Activated naive CD4-positive, alpha-beta T cell treated with anti-CD3 and anti-CD28 coated beads, Interleukin-2, amount 50 U/mL, for 72 hours (primary cell): ENCODE measurements at regions not wholly inside any gene's neighbourhood (a gene's known extent, or its start where the extent isn't known, plus 50 kb on each side); places are given as distances from the start of the nearest gene placed in this dataset.

ENCODE experiments used
- ATAC-seq, 2 donors: fragments of 150-1000 bp; cut with Tn5 transposase; 2 replicates each; pipeline ENCODE4 v1.10.0; 2021; ENCODE audit warnings: mild to moderate bottlenecking in 2 of 2, moderate library complexity in 2 of 2
- DNase-seq, 2 donors: peaks; one replicate each; pipeline ENCODE4 v3.0.0; 2021 to 2022; ENCODE audit warnings: low spot score in 2 of 2
- H3K27ac Mint-ChIP-seq, 2 donors: one replicate each; pipeline ENCODE4 v1.8.0; 2022; ENCODE audit warnings: mild to moderate bottlenecking in 2 of 2, mixed read lengths in 2 of 2
- H3K36me3 Mint-ChIP-seq, 2 donors: one replicate each; pipeline ENCODE4 v1.8.0; 2022; ENCODE audit warnings: mixed read lengths in 2 of 2
- H3K9me3 Mint-ChIP-seq, 2 donors: one replicate each; pipeline ENCODE4 v1.8.0; 2022; ENCODE audit warnings: mixed read lengths in 2 of 2

DNA sequence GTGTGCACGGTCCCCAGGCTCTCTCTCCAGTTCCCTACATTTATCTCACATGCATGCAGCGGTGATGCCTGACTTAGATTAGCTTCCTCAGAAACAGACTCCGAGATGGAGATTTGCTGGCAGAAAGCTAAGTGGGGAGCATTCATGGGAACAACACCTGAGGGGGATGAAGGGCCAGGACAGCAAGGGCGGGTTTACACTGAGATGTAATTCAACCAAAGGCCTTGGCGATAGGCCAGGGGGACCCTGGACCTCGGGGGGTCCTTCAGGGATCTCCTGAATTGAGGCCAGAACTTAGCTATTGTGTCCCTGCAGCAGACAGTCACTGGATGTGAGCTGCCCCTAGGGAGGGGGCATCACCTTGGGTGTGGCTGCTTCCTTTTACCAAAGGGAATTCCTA, 246.1 kb upstream of the CSF3R start:
- H3K9me3 Mint-ChIP-seq = no peaks in the 10 kb centered on the region
- ATAC-seq = no peak
- H3K36me3 Mint-ChIP-seq = no peaks in the 10 kb centered on the region

DNA sequence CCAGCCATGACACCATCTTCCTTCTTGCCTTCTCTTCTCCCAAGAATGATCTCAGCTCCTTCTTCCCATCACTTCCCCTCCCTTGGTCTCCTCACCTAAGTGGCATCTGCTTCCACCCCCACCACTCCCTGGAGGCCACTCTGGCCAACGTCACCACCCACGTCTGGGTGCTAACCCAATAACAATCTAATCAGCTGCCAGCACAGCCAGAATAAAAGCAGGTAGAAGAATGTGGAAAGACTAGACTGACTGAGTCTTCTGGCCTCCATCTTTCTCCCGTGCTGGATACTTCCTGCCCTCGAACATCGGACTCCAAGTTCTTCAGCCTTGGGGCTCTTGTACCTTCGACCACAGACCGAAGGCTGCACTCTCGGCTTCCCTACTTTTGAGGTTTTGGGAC, 245.3 kb upstream of the CSF3R start:
- ATAC-seq (no peak), DNase-seq (no peak)
- no peaks in the 10 kb centered on the region for H3K9me3 Mint-ChIP-seq
- no peak overlapping the region for H3K27ac Mint-ChIP-seq
- no peaks in the 10 kb centered on the region for H3K36me3 Mint-ChIP-seq

More for the DNA sequence above, 246.1 kb upstream of the CSF3R start:
- no peak for DNase-seq
- no peak overlapping the region for H3K27ac Mint-ChIP-seq

DNA sequence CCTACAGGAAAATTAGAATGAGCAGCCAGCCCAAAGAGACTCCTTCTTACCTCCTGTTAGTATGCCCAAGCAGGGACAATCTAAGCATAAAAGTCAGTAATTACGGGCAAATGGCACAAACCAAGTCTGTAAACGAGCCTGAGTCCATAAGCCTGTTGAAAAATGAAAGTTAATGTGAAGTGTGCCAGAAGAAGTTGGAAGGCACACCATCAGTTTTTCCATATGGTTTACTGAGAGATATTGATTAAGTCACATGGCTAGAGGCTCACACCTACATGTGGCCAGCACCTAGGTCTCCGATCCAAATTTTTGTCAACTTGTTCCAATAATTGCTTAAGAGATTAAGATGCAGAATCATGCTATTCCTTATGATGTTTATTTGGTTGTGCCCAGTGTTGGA, 242.4 kb upstream of the CSF3R start:
- no peaks in the 10 kb centered on the region for H3K36me3 Mint-ChIP-seq
- no peak overlapping the region for H3K27ac Mint-ChIP-seq
- DNase-seq (no peak), ATAC-seq (no peak)
- no peaks in the 10 kb centered on the region for H3K9me3 Mint-ChIP-seq

DNA sequence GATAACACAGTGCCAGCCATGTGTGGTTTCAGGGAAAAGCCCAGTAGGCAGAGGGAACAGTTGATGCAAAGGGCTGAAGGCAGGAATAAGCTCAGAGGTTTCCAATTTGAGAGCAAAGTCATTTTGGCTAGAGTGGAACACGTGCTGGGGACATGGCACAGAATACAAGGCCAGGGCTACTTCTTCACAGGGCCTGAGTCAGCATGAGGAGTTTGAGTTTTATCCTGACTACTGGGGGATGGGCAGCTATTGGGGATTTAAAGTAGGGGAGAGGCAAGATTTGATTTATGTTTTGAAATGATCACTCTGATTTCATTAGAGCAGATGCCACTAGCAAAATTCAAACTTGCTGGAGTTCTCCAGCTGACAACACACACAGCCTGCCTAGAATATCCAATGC, 241.1 kb upstream of the CSF3R start:
- Mint-ChIP-seq H3K36me3 (no peaks in the 10 kb centered on the region), H3K27ac (no peak overlapping the region), H3K9me3 (no peaks in the 10 kb centered on the region)
- ATAC-seq (no peak), DNase-seq (no peak)

DNA sequence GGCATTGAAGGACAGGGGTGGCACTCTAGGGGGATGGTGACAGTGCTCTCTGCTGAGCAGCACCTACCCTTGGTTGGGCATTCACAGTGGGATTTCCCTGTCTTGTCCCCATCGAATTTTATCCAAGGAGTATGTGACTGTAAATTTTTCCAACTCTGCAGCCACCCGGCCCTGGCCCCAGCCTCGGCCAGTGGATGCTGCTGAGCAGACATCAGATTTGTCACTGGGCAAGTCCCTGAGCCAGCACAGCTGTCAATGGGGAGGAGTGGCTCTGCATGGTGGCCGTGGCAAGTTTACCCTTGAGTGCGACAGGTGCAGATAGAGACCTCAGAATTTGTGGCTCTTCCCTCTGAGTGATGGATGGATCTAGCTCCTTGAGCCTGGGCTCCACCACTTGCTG, 240.2 kb upstream of the CSF3R start:
- Mint-ChIP-seq H3K36me3 (no peaks in the 10 kb centered on the region), H3K27ac (no peak overlapping the region), H3K9me3 (no peaks in the 10 kb centered on the region)
- DNase-seq (no peak), ATAC-seq (no peak)

DNA sequence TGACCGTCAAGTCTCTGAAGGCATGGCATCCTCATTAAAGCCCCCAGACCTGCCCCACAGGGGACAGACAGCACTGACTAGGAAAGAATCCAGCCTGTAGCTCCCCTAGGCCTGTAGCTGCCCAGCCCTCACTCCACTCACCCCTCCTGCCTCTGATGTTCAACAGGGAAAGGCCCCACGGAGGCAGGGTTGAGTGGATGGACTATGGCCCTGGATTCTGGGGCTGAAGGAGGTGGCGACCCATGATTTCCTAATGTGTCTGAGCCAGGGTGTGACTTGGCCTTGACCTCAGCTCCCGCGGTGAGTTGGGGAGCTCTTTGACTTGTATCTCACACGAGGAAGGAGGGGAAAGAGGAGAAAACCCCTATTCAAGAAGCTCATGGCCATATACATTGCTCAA, 238.5 kb upstream of the CSF3R start:
- ATAC-seq = no peak
- DNase-seq = no peak
- H3K36me3 Mint-ChIP-seq = no peaks in the 10 kb centered on the region
- H3K27ac Mint-ChIP-seq = no peak overlapping the region
- H3K9me3 Mint-ChIP-seq = no peaks in the 10 kb centered on the region

DNA sequence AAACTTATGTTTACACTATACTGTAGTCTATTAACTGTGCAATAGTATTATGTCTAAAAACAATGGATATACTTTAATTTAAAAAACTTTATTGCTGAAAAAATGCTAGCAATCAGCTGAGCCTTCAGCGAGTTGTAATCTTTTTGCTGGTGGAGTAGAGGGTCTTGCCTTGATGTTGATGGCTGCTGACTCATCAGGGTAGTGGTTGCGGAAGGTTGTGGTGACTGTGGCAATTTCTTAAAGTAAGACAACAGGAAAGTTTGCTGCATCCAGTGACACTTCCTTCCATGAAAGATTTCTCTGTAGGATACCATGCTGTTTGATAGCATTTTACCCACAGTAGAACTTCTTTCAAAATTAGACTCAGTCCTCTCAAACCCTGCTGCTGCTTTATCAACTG, 234.7 kb upstream of the CSF3R start:
- H3K27ac Mint-ChIP-seq = no peak overlapping the region
- no peak for DNase-seq
- no peaks in the 10 kb centered on the region for H3K9me3 Mint-ChIP-seq
- H3K36me3 Mint-ChIP-seq = no peaks in the 10 kb centered on the region
- no peak for ATAC-seq

DNA sequence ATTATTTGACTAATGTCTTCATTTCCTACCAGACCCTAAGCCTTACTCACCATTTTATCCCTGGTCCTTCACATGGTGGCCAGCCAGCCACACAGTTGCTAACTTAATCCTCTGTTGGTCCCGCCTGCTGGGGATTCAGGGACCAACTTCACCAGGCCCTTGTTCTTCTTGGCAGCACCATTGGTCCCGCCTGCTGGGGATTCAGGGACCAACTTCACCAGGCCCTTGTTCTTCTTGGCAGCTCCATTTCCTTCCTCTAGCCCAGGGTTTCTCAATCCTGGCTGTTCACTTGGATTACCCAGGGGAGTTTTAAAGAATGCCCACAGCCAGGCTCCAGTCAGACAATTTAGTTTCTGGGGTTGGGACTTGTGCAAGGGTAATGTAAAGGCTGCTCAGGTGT, 233.1 kb upstream of the CSF3R start:
- no peaks in the 10 kb centered on the region for H3K36me3 Mint-ChIP-seq

DNA sequence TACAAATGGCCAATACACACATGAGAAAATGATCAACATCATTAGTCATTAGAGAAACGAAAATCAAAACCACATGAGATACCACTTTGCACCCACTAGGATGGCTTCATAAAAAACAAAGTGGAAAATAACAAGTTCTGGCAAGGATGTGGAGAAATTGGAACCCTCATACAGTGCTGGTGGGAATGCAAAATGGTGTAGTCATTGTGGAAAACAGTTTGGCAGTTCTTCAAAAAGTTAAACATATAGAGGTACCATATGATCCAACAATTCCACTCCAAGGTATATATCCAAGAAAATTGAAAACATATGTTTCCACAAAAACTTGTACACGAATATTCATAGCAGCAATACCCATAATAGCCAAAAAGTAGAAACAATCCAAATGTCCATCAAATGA, 231.6 kb upstream of the CSF3R start:
- ATAC-seq (no peak), DNase-seq (no peak)
- Mint-ChIP-seq H3K9me3 (no peaks in the 10 kb centered on the region), H3K36me3 (no peaks in the 10 kb centered on the region), H3K27ac (no peak overlapping the region)

More for the DNA sequence above, 233.1 kb upstream of the CSF3R start:
- no peak for ATAC-seq
- Mint-ChIP-seq H3K9me3 (no peaks in the 10 kb centered on the region), H3K27ac (no peak overlapping the region)
- no peak for DNase-seq

DNA sequence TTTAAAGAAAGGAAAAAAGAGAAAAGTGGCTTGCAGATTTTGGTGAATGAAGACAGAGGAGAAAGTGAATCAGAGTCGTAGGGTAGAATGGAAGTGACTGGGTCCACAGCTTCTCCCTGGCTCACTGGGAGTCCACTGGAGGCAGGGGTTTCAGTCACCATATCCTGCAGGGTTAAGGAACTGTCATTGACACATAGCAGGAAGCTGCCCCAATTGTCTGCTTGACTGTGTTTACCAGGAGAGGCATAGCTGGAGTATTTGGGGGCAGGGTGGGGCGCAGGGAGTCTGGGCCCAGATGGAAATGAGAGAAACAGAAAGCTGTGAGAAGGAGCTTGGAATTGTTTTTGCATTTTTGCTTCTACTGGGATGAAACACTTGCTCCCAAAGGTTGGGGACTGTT, 228.8 kb upstream of the CSF3R start:
- Mint-ChIP-seq H3K27ac (no peak overlapping the region), H3K9me3 (no peaks in the 10 kb centered on the region), H3K36me3 (no peaks in the 10 kb centered on the region)
- ATAC-seq (no peak), DNase-seq (no peak)

DNA sequence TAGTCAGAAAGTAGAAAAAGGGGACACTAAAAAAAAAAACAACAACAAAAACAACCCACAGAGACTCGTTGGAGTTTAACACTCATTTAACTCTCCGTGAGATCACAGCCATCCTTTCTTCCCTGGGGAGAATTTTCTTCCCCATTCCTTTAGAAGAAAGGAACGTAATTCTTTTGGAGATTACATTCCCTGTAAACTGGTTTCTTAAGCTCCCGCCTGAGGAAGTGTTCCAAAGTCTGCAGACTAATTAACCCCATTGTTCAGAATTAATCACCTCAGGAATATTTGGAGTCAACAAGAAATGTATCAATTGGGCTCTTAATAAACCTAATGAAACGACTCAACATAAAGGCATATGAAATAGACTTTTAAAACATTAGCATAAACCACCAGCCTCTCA, 228.2 kb upstream of the CSF3R start:
- ATAC-seq (no peak), DNase-seq (no peak)
- Mint-ChIP-seq H3K36me3 (no peaks in the 10 kb centered on the region), H3K27ac (no peak overlapping the region), H3K9me3 (no peaks in the 10 kb centered on the region)

DNA sequence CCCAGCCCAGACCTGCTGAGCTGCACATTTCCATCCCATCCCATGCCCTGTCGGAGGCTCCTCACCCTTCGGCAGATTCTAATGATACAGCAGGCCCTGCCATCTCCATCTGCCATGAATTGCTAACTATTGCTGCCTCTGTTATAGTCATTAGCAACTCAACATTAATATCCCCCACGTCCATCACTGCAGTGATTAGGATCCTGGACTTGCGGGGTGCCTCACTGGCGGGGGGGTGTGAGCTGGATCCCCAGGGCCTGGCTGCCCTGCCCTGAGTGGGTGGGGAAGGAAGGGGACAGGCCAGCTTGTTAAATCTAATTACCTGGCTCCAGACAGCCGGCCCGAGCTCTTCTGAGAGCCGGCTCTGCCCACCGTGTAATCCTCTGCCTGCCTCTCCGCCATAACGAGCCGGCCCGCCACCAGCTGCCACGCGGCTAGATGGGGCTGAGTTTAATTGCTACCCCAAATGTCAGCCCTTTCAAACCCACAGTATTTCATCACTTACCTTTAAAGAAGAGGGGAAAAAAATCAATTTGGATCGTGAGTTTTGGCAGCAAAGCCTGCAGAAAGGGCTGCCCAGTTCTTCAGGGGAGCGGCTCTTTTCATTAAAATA, 227.3 kb upstream of the CSF3R start:
- Mint-ChIP-seq H3K36me3 (no peaks in the 10 kb centered on the region), H3K27ac (no peak overlapping the region), H3K9me3 (no peaks in the 10 kb centered on the region)
- DNase-seq = no peak
- ATAC-seq = no peak

DNA sequence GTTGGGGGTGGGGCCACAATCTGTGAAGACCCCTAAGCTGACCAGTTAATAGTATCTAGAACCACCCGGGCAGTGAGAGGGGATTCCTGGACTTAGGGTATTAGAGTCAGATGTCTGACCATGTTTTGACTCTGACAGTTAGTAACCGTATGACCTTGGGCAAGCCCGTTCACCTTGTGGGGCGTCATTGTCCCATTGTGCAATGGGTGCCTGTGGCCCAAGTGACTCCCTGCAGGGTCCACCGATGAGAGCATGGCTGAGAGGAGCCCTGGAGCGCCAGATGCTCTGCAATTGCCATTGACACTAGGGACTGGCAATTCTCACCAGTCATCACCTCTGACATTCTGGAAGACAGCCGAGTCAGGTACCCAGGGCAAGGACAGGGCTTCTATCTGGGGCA, 225.9 kb upstream of the CSF3R start:
- Mint-ChIP-seq H3K36me3 (no peaks in the 10 kb centered on the region), H3K27ac (no peak overlapping the region), H3K9me3 (no peaks in the 10 kb centered on the region)
- no peak for ATAC-seq
- no peak for DNase-seq

DNA sequence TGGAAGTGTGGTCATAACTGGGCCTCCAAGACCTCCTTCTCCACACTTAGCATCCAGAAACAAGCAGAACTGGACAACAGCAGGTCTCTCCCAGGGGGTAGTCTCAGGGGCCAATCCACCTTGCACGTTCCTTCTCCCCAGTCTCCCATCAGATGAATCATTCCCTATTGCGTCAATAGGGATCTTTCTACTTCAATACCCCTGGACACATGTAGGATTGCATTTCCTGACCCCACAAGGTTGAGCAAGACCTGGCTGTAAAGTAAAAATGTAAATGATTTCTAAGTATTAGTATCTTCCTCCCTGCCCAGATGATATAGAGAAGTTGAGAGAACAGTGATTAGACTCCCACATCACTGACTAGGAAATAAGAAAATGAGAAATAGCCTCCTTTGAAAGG, 224.5 kb upstream of the CSF3R start:
- no peaks in the 10 kb centered on the region for H3K9me3 Mint-ChIP-seq
- ATAC-seq (no peak), DNase-seq (no peak)
- no peaks in the 10 kb centered on the region for H3K36me3 Mint-ChIP-seq
- no peak overlapping the region for H3K27ac Mint-ChIP-seq

DNA sequence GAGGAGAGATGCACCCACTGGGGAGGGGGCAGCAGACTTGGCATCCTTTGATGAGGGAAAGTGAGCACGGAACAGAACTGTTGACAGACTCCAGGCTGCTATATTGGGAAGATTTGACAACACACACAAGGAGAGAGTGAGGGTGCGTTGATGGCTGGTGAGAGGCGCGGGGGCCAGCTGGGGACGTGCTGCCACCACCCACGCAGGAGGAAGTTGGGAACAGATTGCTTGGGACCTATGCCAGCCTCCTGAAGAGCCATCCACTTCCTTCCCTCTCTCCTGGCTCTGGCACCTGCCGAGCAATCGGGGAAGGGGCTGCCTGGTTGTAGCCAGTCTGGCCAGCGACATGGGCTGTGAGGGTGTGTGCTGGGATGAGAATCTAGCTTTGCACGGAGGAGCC, 223.7 kb upstream of the CSF3R start:
- no peak for ATAC-seq
- H3K9me3 Mint-ChIP-seq = no peaks in the 10 kb centered on the region
- no peak for DNase-seq

DNA sequence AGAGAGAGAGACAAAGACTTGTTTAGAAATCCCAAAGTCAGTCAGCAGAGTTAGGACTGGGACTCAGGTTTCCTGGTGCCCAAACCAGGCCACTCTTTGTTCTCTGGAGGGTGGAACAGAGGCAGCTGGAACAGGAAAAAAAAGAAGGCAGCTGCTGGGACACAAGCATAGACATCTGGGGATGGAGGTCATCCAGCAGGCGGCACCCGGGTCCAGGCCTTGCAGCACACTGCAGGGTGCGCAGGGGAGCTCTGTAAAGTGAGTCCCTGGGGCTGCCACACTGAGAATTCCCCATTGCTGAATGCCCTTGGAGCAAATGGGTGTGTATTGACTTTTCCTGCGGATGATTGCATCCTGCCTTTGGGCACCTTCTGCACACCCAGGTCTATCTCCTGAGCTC, 222.9 kb upstream of the CSF3R start:
- Mint-ChIP-seq H3K9me3 (no peaks in the 10 kb centered on the region), H3K36me3 (no peaks in the 10 kb centered on the region), H3K27ac (no peak overlapping the region)
- DNase-seq (no peak), ATAC-seq (no peak)

More for the DNA sequence above, 223.7 kb upstream of the CSF3R start:
- H3K27ac Mint-ChIP-seq = no peak overlapping the region
- no peaks in the 10 kb centered on the region for H3K36me3 Mint-ChIP-seq

DNA sequence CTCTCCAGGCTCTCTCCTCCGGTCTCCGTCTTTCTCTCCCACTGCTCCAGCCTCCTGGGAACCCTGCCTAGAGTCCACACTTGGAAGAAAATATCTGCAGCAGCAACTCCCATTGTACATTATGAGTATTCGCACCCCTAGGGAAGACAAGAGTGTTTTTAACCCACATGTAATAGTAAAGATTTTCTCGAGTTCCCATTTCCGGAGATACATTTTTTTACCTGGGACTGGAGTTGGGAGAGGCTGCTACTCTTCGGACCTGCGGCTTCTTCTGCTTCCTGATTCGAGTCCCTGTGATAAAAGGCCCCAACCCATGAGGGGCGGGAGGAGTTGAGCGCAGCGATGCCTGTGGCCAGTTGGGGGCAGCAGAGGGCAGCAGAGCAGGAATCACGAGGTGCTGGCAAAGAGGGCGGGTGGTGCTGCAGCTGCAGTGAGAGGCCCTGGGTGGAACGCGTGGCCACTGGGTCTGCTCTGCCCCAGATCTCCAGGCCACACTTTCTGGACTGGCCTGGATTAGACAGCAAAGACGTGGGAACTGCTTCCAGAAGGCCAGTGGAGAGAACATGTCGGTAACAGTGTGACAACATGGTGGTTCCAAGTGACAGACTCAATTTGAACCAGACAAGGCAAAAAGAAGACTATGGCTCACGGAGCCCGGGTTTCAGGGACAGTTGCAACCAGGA, 221.0 kb upstream of the CSF3R start:
- Mint-ChIP-seq H3K36me3 (no peaks in the 10 kb centered on the region), H3K9me3 (no peaks in the 10 kb centered on the region), H3K27ac (no peak overlapping the region)
- peak; percentile 60 to 80 for DNase-seq
- ATAC-seq = peak; percentile 76 to 85

DNA sequence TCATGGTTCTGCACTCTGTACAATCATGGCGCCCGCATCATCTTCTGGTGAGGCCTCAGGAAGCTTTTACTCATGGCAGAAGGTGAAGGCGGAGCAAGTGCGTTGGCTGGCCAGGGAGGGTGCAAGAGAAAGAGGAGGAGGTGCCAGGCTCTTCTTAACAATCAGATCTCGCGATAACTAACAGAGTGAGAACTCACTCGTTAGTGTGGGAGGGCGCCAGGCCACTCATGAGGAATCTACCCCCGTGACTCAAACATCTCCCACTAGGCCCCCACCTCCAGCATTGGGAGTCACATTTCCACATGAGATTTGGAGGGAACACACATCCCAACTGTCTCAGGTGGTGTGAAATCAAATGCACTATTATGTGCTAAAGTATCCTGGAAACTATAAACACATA, 220.2 kb upstream of the CSF3R start:
- ATAC-seq = no peak
- H3K36me3 Mint-ChIP-seq = no peaks in the 10 kb centered on the region
- no peak for DNase-seq
- H3K9me3 Mint-ChIP-seq = no peaks in the 10 kb centered on the region
- no peak overlapping the region for H3K27ac Mint-ChIP-seq
